Stimulated activated CD4-positive, alpha-beta T cell treated with anti-CD3 and anti-CD28 coated beads, Interleukin-4, amount 100 ng/mL, for 1 hour (primary cell): ENCODE measurements at regions not wholly inside any gene's neighbourhood (a gene's known extent, or its start where the extent isn't known, plus 50 kb on each side); places are given as distances from the start of the nearest gene placed in this dataset.

Source experiments
- DNase-seq: peaks from one replicate; pipeline ENCODE4 v3.0.0-alpha.2; 2020

DNA sequence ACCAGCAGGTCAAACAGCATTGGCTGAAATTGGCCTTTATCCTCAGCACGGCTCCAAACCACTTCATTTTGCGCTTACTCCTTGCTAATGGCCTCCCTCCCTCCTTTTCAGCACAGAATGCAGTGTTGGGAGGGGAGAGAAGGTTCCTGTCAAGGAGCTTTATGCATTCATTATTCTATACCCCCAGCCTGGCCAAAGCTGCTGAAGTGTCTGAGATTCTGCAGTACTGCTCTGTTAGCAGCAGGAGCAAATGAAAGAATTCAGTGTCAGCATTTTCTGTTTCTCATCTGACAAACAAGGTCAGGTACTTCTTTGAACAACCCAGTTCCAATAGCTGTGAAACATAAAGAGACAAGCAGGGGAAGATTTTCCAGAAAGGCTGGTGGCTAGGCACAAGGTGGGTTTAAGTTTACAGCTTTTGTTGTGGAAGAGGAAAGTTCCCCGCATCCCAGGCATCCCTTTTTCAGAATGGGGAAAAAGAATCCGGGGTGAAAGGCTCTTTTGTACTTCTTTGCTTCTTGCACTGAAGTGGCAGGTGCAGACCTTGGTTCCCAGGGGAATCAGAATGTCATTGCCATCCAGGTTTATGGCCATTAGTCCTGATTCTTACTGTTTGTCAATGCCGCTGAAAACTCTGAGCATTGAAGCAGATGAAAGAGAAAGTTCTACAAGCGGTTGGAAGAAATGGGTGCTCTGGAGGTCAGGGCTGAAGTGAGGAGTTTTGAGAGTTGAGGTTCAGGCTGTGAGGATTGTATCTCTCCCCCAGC is 109.3 kb upstream of the APC start:
- no peak for DNase-seq

DNA sequence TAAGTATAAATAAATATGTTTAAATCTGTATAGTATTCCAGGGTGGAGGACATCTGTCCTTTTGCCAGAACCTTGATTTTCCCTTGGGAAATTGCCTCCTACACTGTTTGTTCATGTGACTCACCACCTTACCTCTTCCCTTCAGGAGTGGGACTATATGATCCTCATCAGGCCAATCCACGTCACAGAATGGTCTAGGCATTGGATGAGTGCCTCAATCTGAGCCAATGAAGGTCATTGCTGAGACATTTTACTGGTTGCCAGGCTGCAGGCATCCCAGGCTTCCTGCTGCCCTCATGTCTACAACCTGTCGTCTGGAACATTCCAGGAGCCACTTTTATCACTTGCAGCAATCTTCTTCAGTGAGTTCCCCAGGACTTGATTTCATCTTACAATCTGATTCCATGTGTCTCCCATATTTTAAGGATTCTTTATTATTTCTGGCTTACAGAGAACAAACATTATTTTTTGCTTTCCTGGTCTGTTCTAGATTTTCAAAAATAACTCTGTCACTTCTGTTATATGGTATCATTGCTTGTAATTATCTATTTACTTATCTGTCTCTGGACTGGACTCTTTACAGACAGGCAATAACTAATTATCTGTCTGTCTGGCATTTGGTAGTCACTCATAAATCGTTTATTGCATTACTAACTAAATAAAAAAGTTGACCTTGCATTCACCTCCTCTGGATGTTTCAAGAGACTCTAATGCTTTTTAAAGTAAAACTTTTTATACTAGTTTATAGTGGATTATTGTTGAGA is 107.3 kb upstream of the APC start:
- no peak for DNase-seq

DNA sequence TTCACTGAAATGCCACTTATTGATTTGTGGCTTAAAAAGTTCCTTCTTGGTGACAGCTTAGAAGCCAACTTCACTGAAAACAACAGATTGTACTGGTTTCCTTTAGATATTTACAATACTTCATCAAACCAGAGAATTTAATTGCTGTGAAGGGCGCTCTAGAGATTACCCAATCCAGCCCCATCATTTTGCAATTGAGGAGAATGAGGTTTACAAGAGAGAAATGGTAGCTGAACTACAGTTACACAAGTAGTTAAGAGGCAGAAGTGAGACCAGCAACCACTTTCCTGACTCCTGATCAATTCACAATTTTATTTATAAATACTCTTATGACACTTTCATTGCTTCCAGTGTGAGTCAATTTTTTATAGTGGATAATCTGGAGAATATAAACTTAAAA is 103.5 kb upstream of the APC start:
- no peak for DNase-seq

DNA sequence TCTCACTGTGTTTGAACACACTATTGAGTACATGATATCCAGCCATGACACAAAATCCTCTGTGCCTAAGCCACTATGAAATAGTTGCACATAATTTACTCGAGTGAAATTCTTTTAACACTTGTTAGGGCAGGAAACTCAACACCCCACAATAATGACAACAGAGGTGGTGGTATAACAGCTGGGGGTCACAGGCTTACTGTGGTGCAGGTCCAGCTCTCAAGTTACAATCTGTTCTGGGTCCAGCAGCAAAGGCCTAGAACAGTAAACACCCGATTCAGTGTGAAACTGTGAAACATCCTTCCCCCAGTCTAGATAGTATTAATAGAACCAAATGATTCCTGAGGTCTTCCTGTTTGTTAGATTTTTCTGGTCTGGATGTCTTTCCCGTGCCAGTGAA is 102.9 kb upstream of the APC start:
- DNase-seq: no peak

DNA sequence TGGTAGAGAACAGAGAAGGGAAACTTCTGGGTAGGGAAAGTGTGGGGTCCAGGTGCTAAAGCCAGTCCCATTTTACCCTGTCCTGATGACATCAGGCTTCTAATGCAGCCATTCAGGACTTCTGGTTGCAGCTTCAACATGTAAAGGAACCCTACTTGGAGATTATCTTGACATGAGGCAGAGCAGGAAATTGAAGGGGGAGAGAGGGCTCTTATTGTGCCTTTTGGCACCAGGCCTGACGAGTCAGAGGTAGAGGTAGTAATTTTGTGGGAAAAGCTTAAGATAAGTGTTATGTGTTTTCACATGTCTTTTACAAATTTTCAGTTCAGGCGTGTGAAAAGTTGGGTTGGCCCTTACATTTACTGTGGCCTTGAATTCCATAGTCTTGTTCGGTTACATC is 102.4 kb upstream of the APC start:
- DNase-seq: no peak

DNA sequence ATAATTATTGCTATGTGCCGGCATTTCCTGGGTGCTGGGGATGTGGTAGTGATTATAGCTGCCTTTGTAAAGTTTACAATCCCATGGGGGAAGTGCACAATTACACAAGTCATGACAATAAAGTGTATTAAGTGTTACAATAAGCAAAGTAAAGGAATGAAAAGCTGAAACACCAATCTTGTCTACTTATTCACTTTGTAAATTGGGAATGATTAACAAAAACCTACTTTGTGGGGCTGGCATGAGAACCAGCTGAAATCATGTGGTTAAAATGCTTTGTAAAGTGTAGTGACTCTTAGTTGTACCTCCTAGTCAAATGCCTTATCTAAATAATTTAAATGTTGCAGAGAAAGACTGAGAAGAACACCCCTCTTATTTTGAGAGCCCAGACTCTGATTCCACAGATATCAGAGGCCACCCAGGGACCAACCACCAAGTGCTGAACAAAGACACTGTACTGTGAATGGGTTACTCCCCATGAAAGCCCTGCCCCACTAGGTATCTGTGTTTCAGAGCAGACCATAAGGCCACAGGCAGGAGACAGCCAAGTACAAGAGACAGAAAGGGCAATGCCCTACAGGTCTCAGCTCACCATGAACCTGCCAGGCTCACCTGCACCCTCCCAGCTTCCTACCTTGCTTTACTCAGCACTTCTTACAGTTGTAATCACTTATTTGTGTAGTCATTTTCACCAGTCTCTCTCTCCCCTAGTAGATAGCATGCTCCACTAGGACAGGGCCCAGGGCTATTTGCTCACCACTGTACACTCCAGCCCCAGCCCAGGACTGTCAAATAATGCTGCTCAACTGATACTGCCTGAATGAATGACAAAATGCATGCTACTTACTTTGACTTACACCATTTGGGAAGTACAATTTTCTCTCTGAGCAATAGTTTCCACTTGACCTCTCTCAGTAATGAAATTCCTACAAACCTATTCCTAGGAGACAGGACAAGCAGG is 101.6 kb upstream of the APC start:
- DNase-seq: no peak

DNA sequence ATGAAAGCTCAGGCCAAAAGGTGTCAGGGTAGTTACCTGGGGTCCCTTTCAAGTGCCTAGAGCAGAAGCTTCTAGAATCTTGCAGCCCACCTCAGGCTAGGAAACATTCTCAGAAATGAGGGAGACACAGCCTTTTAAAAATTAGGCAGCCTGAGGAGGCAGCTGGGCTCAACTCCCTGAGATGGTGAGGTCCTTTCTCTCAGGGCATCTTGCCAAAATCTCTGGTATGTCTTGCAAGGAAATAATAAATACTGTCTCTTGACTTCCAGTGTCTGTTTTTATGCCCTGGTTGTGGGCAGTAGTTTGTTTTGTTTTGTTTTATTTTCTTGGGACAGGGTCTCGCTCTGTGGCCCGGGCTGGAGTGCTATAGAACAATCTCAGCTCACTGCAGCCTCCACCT is 100.9 kb upstream of the APC start:
- no peak for DNase-seq

DNA sequence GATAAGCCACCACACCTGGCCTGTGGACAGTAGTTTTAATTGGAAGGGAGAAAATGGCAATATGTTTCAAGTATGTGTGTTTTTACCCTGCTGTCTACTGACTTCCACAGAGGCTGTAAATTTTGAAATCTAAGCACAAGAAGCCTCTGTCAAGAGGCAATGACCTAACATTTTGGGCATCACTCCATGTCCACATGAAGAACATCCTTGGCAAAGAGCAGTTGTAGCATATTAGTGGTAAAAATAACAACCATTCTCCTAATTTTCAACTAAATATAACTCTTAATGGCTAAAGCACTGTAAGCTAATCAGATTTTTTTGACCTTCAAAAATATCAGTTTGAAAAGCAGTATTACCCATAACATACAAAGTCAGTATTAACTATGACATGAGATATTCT is 100.3 kb upstream of the APC start:
- no peak for DNase-seq

DNA sequence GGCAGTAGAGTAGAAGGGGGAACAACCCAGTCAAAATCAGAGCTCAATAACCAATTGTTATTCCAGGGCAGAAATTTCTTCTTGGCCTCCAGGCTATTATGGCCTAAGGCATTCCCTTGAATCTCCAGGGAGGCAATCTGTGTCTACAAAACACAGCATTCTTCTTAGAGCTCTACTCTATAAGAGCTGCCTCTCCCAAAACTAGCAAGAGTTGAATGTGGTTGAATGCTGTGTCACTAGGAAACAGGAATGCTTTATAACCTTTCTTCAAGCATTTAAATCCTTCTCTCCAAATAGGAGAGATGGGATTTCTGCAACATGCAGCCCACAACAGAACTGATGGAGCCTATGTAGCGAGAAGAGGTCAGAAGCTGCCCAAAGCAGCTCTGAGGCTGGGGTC is 97.1 kb upstream of the APC start:
- no peak for DNase-seq

DNA sequence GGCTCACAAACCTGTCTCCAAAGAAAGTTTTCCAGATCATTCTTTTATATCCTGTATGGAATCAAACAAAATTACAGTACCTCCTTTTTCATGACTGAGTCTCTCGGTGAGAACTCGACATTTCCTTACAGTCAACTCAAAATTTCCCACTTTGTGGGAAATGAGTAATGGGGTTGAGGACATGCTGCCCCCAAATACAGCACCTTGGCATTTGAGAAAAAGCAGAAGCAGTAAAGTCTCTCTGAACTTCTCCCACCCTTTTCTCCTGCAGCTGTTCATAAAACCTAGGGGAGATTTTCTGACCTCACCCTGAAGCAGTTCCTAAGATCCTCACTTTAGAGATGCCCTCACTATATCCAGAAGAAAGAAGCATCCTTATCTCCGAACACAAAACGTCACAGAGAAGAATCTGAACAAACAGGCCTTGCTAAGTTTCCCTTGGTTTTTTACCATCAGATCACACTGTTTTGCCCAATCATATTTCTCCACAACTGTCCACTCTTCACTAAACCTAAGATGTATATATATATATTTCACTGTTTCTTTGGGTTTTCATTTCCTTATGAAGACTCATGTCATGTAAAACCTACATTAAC is 96.1 kb upstream of the APC start:
- no peak for DNase-seq

DNA sequence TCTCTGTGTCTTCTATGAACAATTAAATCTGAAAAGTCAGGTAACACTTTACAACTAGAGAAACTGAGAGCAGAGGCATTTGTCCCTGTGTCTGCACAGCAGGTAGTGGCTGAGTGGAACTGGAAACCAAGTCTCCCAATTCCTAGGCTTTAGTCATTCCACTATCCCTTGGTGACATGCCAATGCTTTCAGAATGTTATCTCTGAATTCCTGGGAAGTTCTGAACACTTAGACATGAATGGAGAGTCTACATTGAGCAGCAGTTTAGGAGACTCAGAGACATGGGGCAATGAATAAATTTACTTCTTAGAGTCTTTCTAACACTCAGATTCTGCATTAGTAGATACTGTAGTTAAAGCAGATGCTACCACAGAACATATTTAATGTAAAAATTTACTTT is 94.8 kb upstream of the APC start:
- no peak for DNase-seq

DNA sequence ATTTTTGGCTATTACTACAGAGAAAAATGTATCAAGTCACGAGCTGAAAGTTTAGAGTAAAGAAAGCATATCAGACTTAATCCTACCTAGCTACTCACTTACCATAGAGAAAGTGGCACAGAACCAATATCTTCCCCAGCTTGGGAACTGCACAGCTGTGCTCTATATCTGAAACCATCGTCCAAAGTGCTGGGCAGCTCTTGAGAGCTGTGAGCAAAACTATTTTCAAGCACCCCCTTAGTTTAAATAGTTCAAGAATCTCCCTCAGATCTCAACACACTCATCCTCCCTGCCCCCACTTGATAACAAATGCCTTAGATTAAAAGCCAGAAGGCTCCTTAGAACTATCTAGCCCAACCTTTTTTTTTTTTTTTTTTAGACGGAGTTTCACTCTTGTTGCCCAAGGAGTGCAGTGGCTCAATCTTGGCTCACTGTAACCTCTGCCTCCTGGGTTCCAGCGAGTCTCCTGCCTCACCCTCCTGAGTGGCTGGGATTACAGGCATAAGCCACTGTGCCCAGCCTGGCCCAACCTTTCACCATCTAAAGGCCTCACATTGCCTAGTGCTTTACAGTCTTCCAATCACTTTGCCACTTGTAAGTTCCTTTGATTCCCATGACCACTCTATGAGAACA is 94.2 kb upstream of the APC start:
- no peak for DNase-seq

DNA sequence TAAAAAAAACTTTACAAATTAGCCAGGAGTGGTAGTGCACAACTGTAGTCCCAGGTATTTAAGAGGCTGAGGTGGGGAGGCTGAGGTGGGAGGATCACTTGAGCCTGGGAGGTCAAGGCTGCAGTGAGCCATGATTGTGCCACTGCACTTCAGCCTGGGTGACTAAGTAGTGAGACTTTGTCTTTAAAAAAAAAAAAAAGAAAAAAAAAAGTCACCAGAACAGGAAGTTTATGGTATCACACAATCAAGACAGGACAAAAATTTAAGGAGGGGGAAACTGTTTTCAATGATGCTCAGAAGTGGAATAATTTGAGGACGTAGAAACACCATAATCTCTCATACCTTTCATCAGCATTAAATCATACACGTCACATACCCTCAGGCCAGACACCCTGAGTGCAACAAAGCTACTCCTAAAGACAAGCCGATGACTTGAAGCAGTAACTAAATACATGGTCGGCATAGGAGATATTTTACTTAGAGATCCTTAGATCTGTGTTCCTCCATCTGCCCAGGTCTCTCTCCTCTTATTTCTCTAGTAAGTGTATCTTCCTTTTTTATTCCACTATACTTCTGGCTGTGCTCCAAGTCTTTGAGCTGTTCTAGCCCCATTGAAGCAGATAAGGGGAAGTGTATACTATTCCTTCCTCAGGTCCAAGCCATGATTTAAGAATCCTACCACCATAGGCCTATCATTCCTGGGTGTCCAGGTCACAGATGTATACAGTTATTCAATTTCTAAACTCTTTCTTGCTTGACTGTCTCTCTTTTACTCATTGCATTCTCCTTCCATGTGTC is 91.3 kb upstream of the APC start:
- DNase-seq: no peak

DNA sequence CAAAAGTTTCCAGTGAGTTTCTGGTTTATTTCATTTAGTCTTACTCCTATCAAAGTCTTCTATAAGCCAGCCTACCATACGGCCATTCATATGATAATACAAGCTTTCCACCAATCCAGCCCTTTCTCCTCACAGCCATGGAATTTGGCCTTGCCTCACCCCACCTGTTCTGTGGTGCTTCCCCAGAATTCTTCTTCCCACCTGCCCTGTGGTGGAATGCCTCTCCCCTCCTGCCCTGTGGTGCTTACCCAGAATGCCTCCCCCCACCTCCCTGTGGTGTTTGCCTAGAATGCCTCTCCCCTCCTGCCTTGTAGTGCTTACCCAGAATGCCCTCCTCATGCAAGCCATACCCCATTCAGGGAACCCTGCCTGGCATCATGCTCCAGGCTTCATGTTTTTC is 90.3 kb upstream of the APC start:
- no peak for DNase-seq

DNA sequence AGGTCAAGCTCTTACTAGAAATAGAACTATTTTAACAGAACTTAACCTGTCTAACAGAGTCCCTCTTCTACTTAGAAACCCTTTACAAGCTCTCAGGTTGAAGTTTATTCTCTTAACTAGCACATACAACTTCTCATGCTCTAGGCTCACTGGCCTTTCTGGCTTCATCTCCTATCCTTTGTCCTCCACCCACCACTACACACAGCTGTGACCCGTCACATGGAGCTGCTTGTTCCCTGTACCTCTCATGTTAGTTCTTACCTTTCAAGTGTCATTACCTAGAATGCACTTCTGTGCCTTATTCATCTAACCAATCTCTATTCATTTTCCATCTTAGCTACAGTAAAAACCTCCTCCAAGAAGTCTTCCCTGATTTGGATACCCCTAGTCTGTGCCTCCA is 89.4 kb upstream of the APC start:
- DNase-seq: no peak

DNA sequence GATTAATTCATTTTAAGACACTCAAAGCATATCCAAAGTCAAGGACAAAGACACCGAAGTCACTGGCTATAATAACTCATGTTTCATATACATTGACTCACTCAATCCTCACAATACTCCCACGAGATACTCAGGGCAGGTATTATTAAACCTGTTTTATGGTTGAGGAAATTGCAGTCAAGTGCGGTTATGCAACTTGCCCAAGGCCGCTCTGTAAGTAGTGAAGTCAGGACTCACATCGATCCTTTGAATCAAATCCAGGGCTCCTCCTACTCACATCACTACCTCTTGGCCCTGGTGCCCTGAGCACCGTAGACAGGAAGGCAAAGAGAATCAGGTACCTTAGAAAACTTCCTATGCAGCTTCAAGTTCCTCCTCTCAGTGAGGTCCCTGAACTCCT is 87.8 kb upstream of the APC start:
- DNase-seq: no peak

DNA sequence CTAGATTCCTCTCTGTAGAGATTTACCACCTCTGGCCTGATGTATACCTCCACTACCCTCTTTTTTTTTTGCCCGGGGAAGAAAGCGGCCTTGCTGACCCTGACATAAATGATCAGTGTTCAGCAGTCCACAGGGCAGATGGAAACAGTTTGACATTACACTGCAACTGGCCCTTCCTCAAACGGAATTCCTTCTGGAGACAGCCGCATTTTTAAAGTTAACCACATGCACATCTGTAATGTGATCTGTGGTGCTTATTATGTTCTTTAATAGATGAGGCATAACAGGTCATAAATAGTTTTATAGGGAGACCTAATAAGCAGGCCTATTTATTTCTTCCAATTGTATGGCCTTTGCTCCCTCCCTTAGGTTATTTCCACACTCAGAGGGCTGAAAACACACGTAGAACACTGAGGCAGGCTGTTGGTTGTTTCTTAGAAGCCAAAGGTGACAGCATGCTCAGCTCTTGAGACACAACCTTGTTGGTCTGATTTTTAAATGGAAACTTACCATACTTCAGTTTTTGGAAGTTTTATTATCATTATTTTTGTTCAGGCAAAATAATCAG is 84.0 kb upstream of the APC start:
- no peak for DNase-seq

DNA sequence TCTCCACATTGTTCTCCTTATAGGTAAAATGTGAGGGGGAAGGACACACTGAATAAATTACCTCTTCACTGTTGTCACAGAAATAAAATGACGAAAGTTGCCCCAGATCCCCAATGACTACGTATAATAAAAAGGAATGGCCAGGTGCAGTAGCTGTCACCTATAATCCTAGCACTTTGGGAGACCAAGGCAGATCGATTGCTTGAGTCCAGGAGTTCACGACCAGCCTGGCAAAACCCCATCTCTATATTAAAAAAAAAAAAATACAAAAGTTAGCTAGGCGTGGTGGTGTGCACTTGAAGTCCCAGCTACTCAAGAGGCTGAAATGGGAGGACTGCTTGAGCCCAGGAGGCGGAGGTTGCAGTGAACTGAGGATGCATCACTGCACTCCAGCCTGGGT is 82.2 kb upstream of the APC start:
- no peak for DNase-seq

DNA sequence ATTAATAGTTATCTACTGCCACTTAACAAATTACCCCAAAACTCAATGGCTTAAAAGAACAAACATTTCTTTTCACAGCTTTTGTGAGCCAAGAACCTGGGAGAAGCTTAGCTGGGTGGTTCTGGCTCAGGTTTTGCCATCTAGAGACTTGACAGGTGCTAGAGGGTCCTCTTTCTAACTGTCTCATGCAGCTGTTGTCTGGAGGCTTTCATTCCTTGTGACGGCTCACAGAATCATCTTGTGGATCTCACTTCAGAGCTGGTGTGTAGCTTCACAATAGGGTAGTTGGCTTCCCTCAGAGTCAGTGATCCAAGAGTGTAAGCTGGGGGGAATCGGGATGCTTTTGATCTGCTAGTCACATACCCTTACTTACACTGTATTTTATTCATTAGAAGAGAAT is 81.2 kb upstream of the APC start:
- no peak for DNase-seq

DNA sequence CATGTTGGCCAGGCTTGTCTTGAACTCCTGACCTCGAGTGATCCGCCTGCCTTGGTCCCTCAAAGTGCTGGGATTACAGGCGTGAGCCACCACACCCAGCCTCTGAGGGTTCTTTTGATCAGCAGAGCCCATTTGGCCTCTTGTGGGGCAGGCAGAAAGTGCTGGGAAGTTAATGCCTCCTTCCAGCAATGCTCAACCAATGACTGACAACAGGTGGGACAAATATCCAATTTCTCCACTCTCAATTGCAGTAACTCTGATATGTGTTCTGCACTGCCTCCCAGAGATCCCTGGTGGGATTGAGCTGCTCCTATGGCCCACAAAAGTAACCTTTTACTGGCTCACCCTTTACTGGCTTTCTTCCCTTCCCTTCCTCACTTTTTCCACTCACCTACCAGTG is 79.9 kb upstream of the APC start:
- DNase-seq: no peak

DNA sequence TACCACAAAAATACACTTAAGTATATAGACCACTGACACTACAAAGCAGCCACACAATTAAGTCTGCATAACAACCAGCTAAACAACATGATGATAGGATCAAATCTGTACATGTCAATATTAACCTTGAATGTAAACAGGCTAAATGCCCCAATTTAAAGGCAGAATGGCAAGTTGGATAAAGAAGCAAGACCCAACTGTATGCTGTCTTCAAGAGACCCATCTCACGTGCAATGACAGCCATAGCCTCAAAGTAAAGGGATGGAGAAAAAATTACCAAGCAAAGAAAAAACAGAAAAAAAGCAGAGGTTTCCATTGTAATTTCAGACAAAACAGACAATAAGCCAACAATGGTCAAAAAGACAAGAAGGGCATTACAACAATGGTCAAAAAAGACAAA is 77.3 kb upstream of the APC start:
- DNase-seq: no peak

DNA sequence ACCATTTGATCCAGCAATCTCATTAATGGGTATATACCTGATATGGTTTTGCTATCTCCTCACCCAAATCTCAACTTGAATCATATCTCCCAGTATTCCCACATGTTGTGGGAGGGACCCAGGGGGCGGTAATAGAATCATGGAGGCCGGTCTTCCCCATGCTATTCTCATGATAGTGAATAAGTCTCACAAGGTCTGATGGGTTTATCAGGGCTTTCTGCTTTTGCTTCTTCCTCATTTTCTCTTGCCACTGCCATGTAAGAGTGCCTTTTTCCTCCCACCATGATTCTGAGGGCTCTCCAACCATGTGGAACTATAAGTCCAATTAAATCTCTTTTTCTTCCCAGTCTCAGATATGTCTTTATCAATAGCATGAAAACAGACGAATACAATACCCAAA is 74.5 kb upstream of the APC start:
- DNase-seq: no peak
